GM20000 (cell line): ENCODE measurements at regions not wholly inside any gene's neighbourhood (a gene's known extent, or its start where the extent isn't known, plus 50 kb on each side); places are given as distances from the start of the nearest gene placed in this dataset.

Experiments
- DNase-seq: peaks from one replicate; pipeline ENCODE4 v3.0.0; 2012; ENCODE audit warnings: low spot score
- TF ChIP-seq, protein P1 (sequence below): IDR thresholded peaks from 2 replicates; pipeline ENCODE4 v1.5.1; 2012; ENCODE audit warnings: mild to moderate bottlenecking, control low read depth; ENCODE audit errors: extremely low read depth, missing control alignments

DNA sequence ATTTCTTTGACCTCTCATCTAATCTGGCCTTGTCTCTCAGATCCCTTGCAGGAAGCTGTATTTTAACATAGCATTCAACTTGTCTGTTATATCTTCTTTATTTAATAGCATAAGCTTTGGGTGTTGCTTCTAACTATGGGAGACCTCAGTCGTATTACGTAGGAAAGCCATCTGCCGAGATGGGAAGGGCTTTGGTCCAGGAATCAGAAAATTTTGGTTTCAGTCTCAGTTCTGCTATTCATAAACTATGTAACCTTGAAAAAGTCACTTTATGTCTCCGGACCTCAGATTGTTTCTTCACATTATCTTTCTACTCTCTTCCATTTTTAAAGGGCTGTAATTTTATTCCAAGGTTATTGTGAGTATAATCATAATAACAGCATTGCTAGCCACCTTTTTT lies 297.7 kb downstream of the SATB2 start:
- DNase-seq, result no peak

GRCh38 chr2:199148076-199148845 lies 309.5 kb downstream of the SATB2 start:
- TF ChIP-seq, protein P1, sequence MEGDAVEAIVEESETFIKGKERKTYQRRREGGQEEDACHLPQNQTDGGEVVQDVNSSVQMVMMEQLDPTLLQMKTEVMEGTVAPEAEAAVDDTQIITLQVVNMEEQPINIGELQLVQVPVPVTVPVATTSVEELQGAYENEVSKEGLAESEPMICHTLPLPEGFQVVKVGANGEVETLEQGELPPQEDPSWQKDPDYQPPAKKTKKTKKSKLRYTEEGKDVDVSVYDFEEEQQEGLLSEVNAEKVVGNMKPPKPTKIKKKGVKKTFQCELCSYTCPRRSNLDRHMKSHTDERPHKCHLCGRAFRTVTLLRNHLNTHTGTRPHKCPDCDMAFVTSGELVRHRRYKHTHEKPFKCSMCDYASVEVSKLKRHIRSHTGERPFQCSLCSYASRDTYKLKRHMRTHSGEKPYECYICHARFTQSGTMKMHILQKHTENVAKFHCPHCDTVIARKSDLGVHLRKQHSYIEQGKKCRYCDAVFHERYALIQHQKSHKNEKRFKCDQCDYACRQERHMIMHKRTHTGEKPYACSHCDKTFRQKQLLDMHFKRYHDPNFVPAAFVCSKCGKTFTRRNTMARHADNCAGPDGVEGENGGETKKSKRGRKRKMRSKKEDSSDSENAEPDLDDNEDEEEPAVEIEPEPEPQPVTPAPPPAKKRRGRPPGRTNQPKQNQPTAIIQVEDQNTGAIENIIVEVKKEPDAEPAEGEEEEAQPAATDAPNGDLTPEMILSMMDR, result no peak
- no peak for DNase-seq

More for the DNA sequence above, 297.7 kb downstream of the SATB2 start:
- TF ChIP-seq, protein P1, result no peak

- TF ChIP-seq, protein P1, result no peak
- no peak for DNase-seq
These were observed 310.5 kb downstream of the SATB2 start for GRCh38 chr2:199147216-199147615.

DNA sequence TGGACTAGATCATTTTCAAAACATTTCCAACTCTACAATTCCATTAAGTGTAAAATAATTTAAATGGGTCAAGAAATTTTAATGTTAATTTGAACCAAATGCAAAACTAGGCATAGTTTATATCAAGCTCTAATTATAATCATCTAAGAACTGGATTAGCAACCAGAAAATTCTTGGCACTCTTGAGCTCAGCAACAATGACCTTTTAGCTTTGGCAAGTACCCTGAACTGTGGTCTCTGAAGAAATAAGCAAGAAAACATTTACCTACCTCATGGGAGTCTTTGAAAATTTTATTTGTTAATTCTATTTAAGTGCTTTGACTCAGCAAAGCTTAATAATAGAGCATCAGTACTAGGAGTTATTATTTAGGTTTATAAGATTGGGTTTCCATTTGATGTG lies 313.2 kb downstream of the SATB2 start:
- no peak for DNase-seq
- TF ChIP-seq, protein P1, result no peak

DNA sequence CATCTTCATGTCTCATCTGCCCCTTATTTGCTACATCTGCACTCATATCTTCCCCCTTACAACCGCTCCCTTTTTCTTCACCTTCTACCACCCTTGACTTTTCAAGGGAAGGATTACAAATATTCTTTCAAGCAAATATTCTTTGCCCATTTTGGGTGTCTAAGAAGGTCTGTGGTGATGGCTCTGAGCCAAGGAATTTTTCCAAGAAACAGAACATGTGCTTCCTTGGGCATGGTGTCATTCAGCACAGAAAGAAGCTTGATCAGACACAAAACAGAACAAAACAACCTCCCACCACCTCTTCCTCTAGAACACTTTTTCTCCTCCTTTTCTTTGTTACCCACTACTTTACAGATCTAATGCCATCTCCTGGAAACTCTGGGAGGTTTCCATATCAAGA lies 313.7 kb downstream of the SATB2 start:
- no peak for DNase-seq
- TF ChIP-seq, protein P1, result no peak

GRCh38 chr2:199136681-199137080 lies 321.1 kb downstream of the SATB2 start:
- no peak for DNase-seq
- TF ChIP-seq, protein P1, result no peak

DNA sequence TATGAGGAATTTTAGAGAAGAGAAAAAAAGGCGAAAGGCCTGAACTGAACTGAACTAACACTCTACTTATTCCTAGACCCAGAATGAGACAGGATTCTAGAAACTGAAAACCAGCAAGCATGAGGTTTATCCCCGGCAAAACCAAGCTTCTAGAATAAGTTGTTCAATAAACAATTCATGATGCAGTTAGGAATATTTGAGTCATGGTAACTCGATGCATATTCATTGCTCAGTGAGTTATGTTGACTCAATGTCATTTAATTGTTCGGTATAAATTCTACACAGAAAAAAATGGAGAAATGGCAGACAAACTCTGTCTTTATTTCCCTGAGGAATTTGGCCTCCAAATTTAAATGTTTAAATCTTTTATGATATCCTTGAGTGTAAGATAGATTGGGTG lies 321.5 kb downstream of the SATB2 start:
- TF ChIP-seq, protein P1, result no peak
- DNase-seq, result no peak
